Fibroblast of skin of right quadriceps (primary cell): ENCODE measurements at regions not wholly inside any gene's neighbourhood (a gene's known extent, or its start where the extent isn't known, plus 50 kb on each side); places are given as distances from the start of the nearest gene placed in this dataset.

Experiments
- DNase-seq: peaks from one replicate; pipeline ENCODE4 v3.0.0-alpha.2; 2013

- no peak for DNase-seq
Measured at GRCh38 chr13:22018076-22018835, 347.4 kb downstream of the FGF9 start.

GRCh38 chr13:22018836-22019210, 347.9 kb downstream of the FGF9 start:
- DNase-seq = no peak

- DNase-seq = no peak
Measured at GRCh38 chr13:22024381-22024994, 353.6 kb downstream of the FGF9 start.

- no peak for DNase-seq
Measured at GRCh38 chr13:22027566-22027965, 356.7 kb downstream of the FGF9 start.

GRCh38 chr13:22028831-22029230, 358.0 kb downstream of the FGF9 start:
- DNase-seq = no peak

- no peak for DNase-seq
Measured at GRCh38 chr13:22030321-22030720, 359.4 kb downstream of the FGF9 start.

GRCh38 chr13:22031702-22032286, 360.9 kb downstream of the FGF9 start:
- DNase-seq = no peak

- DNase-seq = no peak
Measured at GRCh38 chr13:22032905-22033304, 362.0 kb downstream of the FGF9 start.

- DNase-seq = no peak
Measured at GRCh38 chr13:22039961-22040360, 369.1 kb downstream of the FGF9 start.

- no peak for DNase-seq
Measured at GRCh38 chr13:22040810-22041364, 370.0 kb downstream of the FGF9 start.

GRCh38 chr13:22041741-22042140, 370.9 kb downstream of the FGF9 start:
- no peak for DNase-seq

- no peak for DNase-seq
Measured at GRCh38 chr13:22047082-22047784, 376.4 kb downstream of the FGF9 start.

GRCh38 chr13:22047785-22048104, 376.9 kb downstream of the FGF9 start:
- no peak for DNase-seq

GRCh38 chr13:22049384-22049783, 378.5 kb downstream of the FGF9 start:
- DNase-seq = no peak

GRCh38 chr13:22050951-22051563, 380.2 kb downstream of the FGF9 start:
- no peak for DNase-seq

GRCh38 chr13:22053053-22053452, 382.2 kb downstream of the FGF9 start:
- no peak for DNase-seq

GRCh38 chr13:22055259-22055658, 384.4 kb downstream of the FGF9 start:
- DNase-seq = no peak

- no peak for DNase-seq
Measured at GRCh38 chr13:22060187-22060586, 389.3 kb downstream of the FGF9 start.

GRCh38 chr13:22061371-22061805, 390.5 kb downstream of the FGF9 start:
- no peak for DNase-seq

- no peak for DNase-seq
Measured at GRCh38 chr13:22061806-22062391, 391.0 kb downstream of the FGF9 start.

GRCh38 chr13:22062478-22063205, 391.8 kb downstream of the FGF9 start:
- no peak for DNase-seq
